NCI-H2196 (cell line): ENCODE measurements at regions not wholly inside any gene's neighbourhood (a gene's known extent, or its start where the extent isn't known, plus 50 kb on each side); places are given as distances from the start of the nearest gene placed in this dataset.
"Not testable (repeated sequence)": the region's sequence is repeated elsewhere in the genome, so short reads cannot be mapped to it uniquely, and the experiment has no call there.

ENCODE experiments used
- DNase-seq: peaks from one replicate; lab custom pipeline; 2025; ENCODE audit not compliant: unreplicated experiment; lab: John Stamatoyannopoulos, UW

GRCh38 chr12:102669056-102669455, 188.7 kb upstream of the IGF1 start:
- no peak for DNase-seq

GRCh38 chr12:102666176-102666575, 185.8 kb upstream of the IGF1 start:
- DNase-seq = not testable (repeated sequence)

- DNase-seq = no peak
Observed at GRCh38 chr12:102659200-102659911, 179.0 kb upstream of the IGF1 start.

- DNase-seq = no peak
Observed at GRCh38 chr12:102653406-102653805, 173.0 kb upstream of the IGF1 start.

GRCh38 chr12:102652645-102653313, 172.4 kb upstream of the IGF1 start:
- DNase-seq = no peak

- DNase-seq = no peak
Observed at GRCh38 chr12:102645968-102646367, 165.6 kb upstream of the IGF1 start.

GRCh38 chr12:102643879-102644575, 163.7 kb upstream of the IGF1 start:
- no peak for DNase-seq

GRCh38 chr12:102642199-102642598, 161.8 kb upstream of the IGF1 start:
- DNase-seq = no peak

GRCh38 chr12:102640658-102641057, 160.3 kb upstream of the IGF1 start:
- not testable (repeated sequence) for DNase-seq

GRCh38 chr12:102638777-102639176, 158.4 kb upstream of the IGF1 start:
- no peak for DNase-seq

GRCh38 chr12:102633981-102634605, 153.7 kb upstream of the IGF1 start:
- no peak for DNase-seq

- DNase-seq = no peak
Observed at GRCh38 chr12:102631274-102631673, 150.9 kb upstream of the IGF1 start.

GRCh38 chr12:102629262-102629888, 149.0 kb upstream of the IGF1 start:
- DNase-seq = no peak

- no peak for DNase-seq
Observed at GRCh38 chr12:102625819-102626218, 145.5 kb upstream of the IGF1 start.

- no peak for DNase-seq
Observed at GRCh38 chr12:102622618-102623017, 142.3 kb upstream of the IGF1 start.

- no peak for DNase-seq
Observed at GRCh38 chr12:102618197-102618877, 138.0 kb upstream of the IGF1 start.

- no peak for DNase-seq
Observed at GRCh38 chr12:102616692-102617091, 136.3 kb upstream of the IGF1 start.

- no peak for DNase-seq
Observed at GRCh38 chr12:102611995-102612394, 131.6 kb upstream of the IGF1 start.

- DNase-seq = no peak
Observed at GRCh38 chr12:102609996-102610395, 129.6 kb upstream of the IGF1 start.

- DNase-seq = no peak
Observed at GRCh38 chr12:102603021-102603420, 122.7 kb upstream of the IGF1 start.

GRCh38 chr12:102602521-102602920, 122.2 kb upstream of the IGF1 start:
- DNase-seq = no peak
